ENCODE measurements at regions not wholly inside any gene's neighbourhood (a gene's known extent, or its start where the extent isn't known, plus 50 kb on each side); places are given as distances from the start of the nearest gene placed in this dataset.

- CTCF ChIA-PET = no interaction called here
- H3K4me3 ChIP-seq (ENCODE audit: low read depth in 2 of 2, low read length in 1 of 2) = no peak overlapping the region
- no peak overlapping the region for H2AFZ ChIP-seq (ENCODE audit: low read depth)
- no peaks in the 10 kb centered on the region for H3K9me3 ChIP-seq
- TF ChIP-seq SMC3 (IDR thresholded peaks at IDR 0.05; ENCODE audit: low read depth, low read length) (no peak), USF2 (IDR thresholded peaks at IDR 0.05; ENCODE audit: borderline replicate concordance, low read depth, low read length) (no peak), FOXM1 (IDR thresholded peaks at IDR 0.05; ENCODE audit: low read depth) (no peak), EP300 (IDR thresholded peaks at IDR 0.05; ENCODE audit: borderline replicate concordance in 1 of 2, low read depth in 1 of 2, low read length in 1 of 2) (no peak), TEAD4 (IDR thresholded peaks at IDR 0.05; ENCODE audit: borderline replicate concordance, insufficient read depth) (no peak), CTCF (IDR thresholded peaks at IDR 0.05) (no peak), RXRA (IDR thresholded peaks at IDR 0.05; ENCODE audit: borderline replicate concordance, low read depth) (no peak), GABPA (IDR thresholded peaks at IDR 0.05; ENCODE audit: low read depth) (no peak), ZBTB33 (IDR thresholded peaks at IDR 0.05; ENCODE audit: borderline replicate concordance, low read depth) (no peak), NRF1 (IDR thresholded peaks at IDR 0.05; ENCODE audit: low read depth, low read length) (no peak), ELF1 (IDR thresholded peaks at IDR 0.05) (no peak), POLR2AphosphoS5 (IDR thresholded peaks at IDR 0.05; ENCODE audit: low read depth, low read length) (no peak), FOXJ3 (CRISPR knock-in tag; IDR thresholded peaks at IDR 0.05) (no peak), MEF2A (IDR thresholded peaks at IDR 0.05; ENCODE audit: borderline replicate concordance, low read depth) (no peak)
- H4K20me1 ChIP-seq (ENCODE audit: insufficient read depth) = no peaks in the 10 kb centered on the region
- POLR2A ChIA-PET = no interaction called here
- no peaks in the 10 kb centered on the region for H3K9me2 ChIP-seq
- H3K79me2 ChIP-seq (ENCODE audit: insufficient read depth) = no peaks in the 10 kb centered on the region
- H3K27ac ChIP-seq (ENCODE audit: low read depth in 2 of 2, low read length in 1 of 2) = no peak overlapping the region
- no peaks in the 10 kb centered on the region for H3K27me3 ChIP-seq (ENCODE audit: insufficient read depth)
- no peaks in the 10 kb centered on the region for H3F3A ChIP-seq (replicated peaks; ENCODE audit: insufficient read depth)
- no peaks in the 10 kb centered on the region for H3K36me3 ChIP-seq (replicated peaks in 1 of 2; ENCODE audit: control insufficient read depth in 1 of 2, insufficient read depth in 2 of 2, low read length in 1 of 2)
- no peaks in the 10 kb centered on the region; a peak in 1 of 4 replicates for H3K4me1 ChIP-seq (ENCODE audit: control insufficient read depth in 1 of 2, insufficient read depth in 2 of 2, low read depth in 1 of 2, low read length in 1 of 2)
- H3K4me2 ChIP-seq = no peak overlapping the region
- 87% methylated on average over 15 of the region's 16 CpGs for WGBS (ENCODE audit: low lambda C conversion rate)
- no peak overlapping the region for H3K9ac ChIP-seq
- DNase-seq = no peak
These were observed 68.3 kb upstream of the LINC01488 start for GRCh38 chr11:69413015-69413801.
